HL-60 (cell line): ENCODE measurements at regions not wholly inside any gene's neighbourhood (a gene's known extent, or its start where the extent isn't known, plus 50 kb on each side); places are given as distances from the start of the nearest gene placed in this dataset.

Experiments
- DNase-seq, 2 experiments: peaks; one replicate each; pipeline ENCODE4 v3.0.0-alpha.2; 2010 to 2020; ENCODE audit warnings: low read depth in 1 of 2, low spot score in 1 of 2
- H3K27ac ChIP-seq: fragments of 250-450 bp; sonication (Bioruptor Pico); replicated peaks from 2 replicates; pipeline ENCODE4 v1.5.1; 2020; ENCODE audit warnings: mild to moderate bottlenecking, moderate library complexity
- H3K27me3 ChIP-seq: fragments of 250-450 bp; sonication (Bioruptor Pico); 2 replicates; pipeline ENCODE4 v1.5.1; 2021; ENCODE audit warnings: mild to moderate bottlenecking, moderate library complexity; ENCODE audit not compliant: insufficient read depth, poor library complexity, severe bottlenecking
- H3K4me3 ChIP-seq: replicated peaks from 2 replicates; pipeline ENCODE4 v1.5.1; 2011; ENCODE audit warnings: mild to moderate bottlenecking, control low read depth, low read length; ENCODE audit not compliant: insufficient read depth
- CTCF ChIP-seq: IDR thresholded peaks from one replicate; pipeline ENCODE4 v1.5.1; 2011; ENCODE audit warnings: low read length, control low read depth, inconsistent platforms; ENCODE audit not compliant: insufficient read depth
- GABPA ChIP-seq: IDR thresholded peaks from 2 replicates; pipeline ENCODE4 v1.6.1; 2012; ENCODE audit warnings: low read depth
- POLR2AphosphoS5 ChIP-seq: IDR thresholded peaks from 2 replicates; pipeline ENCODE4 v1.6.1; 2012; ENCODE audit warnings: low read depth
- REST ChIP-seq: IDR thresholded peaks from 2 replicates; pipeline ENCODE4 v1.6.1; 2012; ENCODE audit warnings: low read depth; ENCODE audit not compliant: insufficient replicate concordance
- SPI1 ChIP-seq: IDR thresholded peaks from 2 replicates; pipeline ENCODE4 v1.6.1; 2012; ENCODE audit warnings: low read depth, mild to moderate bottlenecking, borderline replicate concordance

- TF ChIP-seq POLR2AphosphoS5, result no peak
- no peak for TF ChIP-seq SPI1
- no peak for TF ChIP-seq GABPA
- TF ChIP-seq REST, result no peak
- TF ChIP-seq CTCF, result no peak
- no peak for DNase-seq
- Histone ChIP-seq H3K4me3 (no peak overlapping the region), H3K27me3 (no peaks in the 10 kb centered on the region), H3K27ac (no peak overlapping the region)
Observed at GRCh38 chr11:33618956-33619355, 81.7 kb downstream of the C11orf91 start.

- H3K4me3 ChIP-seq, result no peak overlapping the region
- no peak for DNase-seq
- no peak overlapping the region for H3K27ac ChIP-seq
- no peaks in the 10 kb centered on the region for H3K27me3 ChIP-seq
- no peak for TF ChIP-seq SPI1
- no peak for TF ChIP-seq CTCF
- TF ChIP-seq GABPA, result no peak
- TF ChIP-seq REST, result no peak
- no peak for TF ChIP-seq POLR2AphosphoS5
Observed at GRCh38 chr11:33618351-33618710, 82.3 kb downstream of the C11orf91 start.

GRCh38 chr11:33617672-33618350 is 82.8 kb downstream of the C11orf91 start:
- H3K4me3 ChIP-seq, result no peak overlapping the region
- no peak for TF ChIP-seq REST
- TF ChIP-seq GABPA, result no peak
- no peak for TF ChIP-seq CTCF
- TF ChIP-seq POLR2AphosphoS5, result no peak
- TF ChIP-seq SPI1, result no peak
- no peak for DNase-seq
- no peak overlapping the region for H3K27ac ChIP-seq
- H3K27me3 ChIP-seq, result no peaks in the 10 kb centered on the region
